ENCODE measurements at regions not wholly inside any gene's neighbourhood (a gene's known extent, or its start where the extent isn't known, plus 50 kb on each side); places are given as distances from the start of the nearest gene placed in this dataset.

DNA sequence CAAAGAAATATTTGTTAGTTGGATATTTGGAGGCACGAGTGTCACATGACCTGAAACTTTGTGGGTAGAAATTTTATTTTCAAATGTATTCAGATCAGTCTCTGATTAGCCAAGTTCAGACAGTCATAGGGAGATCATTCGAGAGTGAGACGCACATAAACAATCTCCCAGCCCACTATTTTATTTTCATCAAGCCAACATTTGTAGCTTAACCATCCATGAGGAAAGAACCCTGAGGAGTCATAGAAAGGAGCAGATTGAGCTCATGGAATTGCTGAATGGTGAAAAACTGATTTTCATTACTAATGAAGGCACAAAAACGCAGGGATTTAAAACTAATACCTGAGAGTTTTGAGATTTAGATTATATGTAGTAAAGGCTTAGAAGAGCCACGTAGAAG lies 548.7 kb downstream of the NSUN3 start:
- TF ChIP-seq, protein P1, sequence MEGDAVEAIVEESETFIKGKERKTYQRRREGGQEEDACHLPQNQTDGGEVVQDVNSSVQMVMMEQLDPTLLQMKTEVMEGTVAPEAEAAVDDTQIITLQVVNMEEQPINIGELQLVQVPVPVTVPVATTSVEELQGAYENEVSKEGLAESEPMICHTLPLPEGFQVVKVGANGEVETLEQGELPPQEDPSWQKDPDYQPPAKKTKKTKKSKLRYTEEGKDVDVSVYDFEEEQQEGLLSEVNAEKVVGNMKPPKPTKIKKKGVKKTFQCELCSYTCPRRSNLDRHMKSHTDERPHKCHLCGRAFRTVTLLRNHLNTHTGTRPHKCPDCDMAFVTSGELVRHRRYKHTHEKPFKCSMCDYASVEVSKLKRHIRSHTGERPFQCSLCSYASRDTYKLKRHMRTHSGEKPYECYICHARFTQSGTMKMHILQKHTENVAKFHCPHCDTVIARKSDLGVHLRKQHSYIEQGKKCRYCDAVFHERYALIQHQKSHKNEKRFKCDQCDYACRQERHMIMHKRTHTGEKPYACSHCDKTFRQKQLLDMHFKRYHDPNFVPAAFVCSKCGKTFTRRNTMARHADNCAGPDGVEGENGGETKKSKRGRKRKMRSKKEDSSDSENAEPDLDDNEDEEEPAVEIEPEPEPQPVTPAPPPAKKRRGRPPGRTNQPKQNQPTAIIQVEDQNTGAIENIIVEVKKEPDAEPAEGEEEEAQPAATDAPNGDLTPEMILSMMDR (conservative IDR thresholded peaks at IDR 0.05; ENCODE audit: low read depth, low read length): no peak
- no peak for TF ChIP-seq EZH2 (IDR thresholded peaks at IDR 0.05; ENCODE audit: borderline replicate concordance, low read depth, low read length, poor library complexity, severe bottlenecking)

All from A673 (cell line).